WTC11 (cell line): ENCODE measurements at regions not wholly inside any gene's neighbourhood (a gene's known extent, or its start where the extent isn't known, plus 50 kb on each side); places are given as distances from the start of the nearest gene placed in this dataset.

Source experiments
- ATAC-seq: fragments of 200-7000 bp; cut with Tn5 transposase; 2 replicates; pipeline ENCODE4 v1.10.0; 2021; ENCODE audit warnings: mild to moderate bottlenecking, moderate library complexity
- CTCF ChIA-PET: fragments of 300-600 bp; sonication (Branson Sonifier 250); formaldehyde crosslinking; loops from one replicate; lab custom pipeline; 2021; ENCODE audit warnings: antibody characterized with exemption; lab: Charles Lee
- POLR2A ChIA-PET: fragments of 350-600 bp; sonication (Branson Sonifier 250); formaldehyde crosslinking; loops from one replicate; lab custom pipeline; 2021; ENCODE audit warnings: antibody characterized with exemption; lab: Charles Lee
- DNase-seq: peaks from one replicate; pipeline ENCODE4 v3.0.0; 2021; ENCODE audit warnings: low spot score
- H3K27ac Mint-ChIP-seq: 2 replicates; pipeline ENCODE4 v1.8.0; 2021; ENCODE audit warnings: mixed read lengths
- H3K27me3 Mint-ChIP-seq: 2 replicates; pipeline ENCODE4 v1.8.0; 2021; ENCODE audit warnings: low read depth, mild to moderate bottlenecking, moderate library complexity, mixed read lengths
- H3K36me3 Mint-ChIP-seq: 2 replicates; pipeline ENCODE4 v1.8.0; 2021; ENCODE audit warnings: mixed read lengths
- H3K4me1 Mint-ChIP-seq: 2 replicates; pipeline ENCODE4 v1.8.0; 2022; ENCODE audit warnings: mixed read lengths
- H3K4me3 Mint-ChIP-seq: 2 replicates; pipeline ENCODE4 v1.8.0; 2021; ENCODE audit warnings: mild to moderate bottlenecking, moderate library complexity, mixed read lengths
- H3K9me3 Mint-ChIP-seq: 2 replicates; pipeline ENCODE4 v1.8.0; 2021; ENCODE audit warnings: mixed read lengths
- CTCF ChIP-seq: fragments of 200-600 bp; IDR thresholded peaks from 2 replicates; pipeline ENCODE4 v1.8.0; 2022; ENCODE audit warnings: antibody characterized with exemption
- E2F4 ChIP-seq: sonication (generic); formaldehyde crosslinking; IDR thresholded peaks from 2 replicates; pipeline ENCODE4 v1.8.1; 2022; ENCODE audit warnings: low read depth, mild to moderate bottlenecking, moderate library complexity, missing genetic modification reagents, borderline replicate concordance
- FOXK1 ChIP-seq: sonication (generic); formaldehyde crosslinking; IDR thresholded peaks from 2 replicates; pipeline ENCODE4 v1.8.0; 2022; ENCODE audit warnings: mild to moderate bottlenecking, moderate library complexity, missing genetic modification reagents
- FOXP4 ChIP-seq: sonication (generic); formaldehyde crosslinking; IDR thresholded peaks from 2 replicates; pipeline ENCODE4 v1.8.0; 2022; ENCODE audit warnings: mild to moderate bottlenecking, missing genetic modification reagents
- GRHL2 ChIP-seq: fragments of 250-450 bp; sonication (Bioruptor Pico); IDR thresholded peaks from 2 replicates; pipeline ENCODE4 v1.8.0; 2022; ENCODE audit warnings: mild to moderate bottlenecking, moderate library complexity; ENCODE audit not compliant: insufficient replicate concordance, severe bottlenecking
- GTF2I ChIP-seq: fragments of 250-450 bp; sonication (Bioruptor Pico); conservative IDR thresholded peaks from 2 replicates; pipeline ENCODE4 v1.4.0; 2021; ENCODE audit warnings: mild to moderate bottlenecking
- IRF2 ChIP-seq: sonication (generic); formaldehyde crosslinking; IDR thresholded peaks from 2 replicates; pipeline ENCODE4 v1.8.0; 2022; ENCODE audit warnings: low read depth, missing genetic modification reagents, borderline replicate concordance
- JAZF1 ChIP-seq: fragments of 250-450 bp; sonication (Bioruptor Pico); IDR thresholded peaks from 2 replicates; pipeline ENCODE4 v1.9.0; 2021; ENCODE audit warnings: moderate library complexity, mild to moderate bottlenecking, inconsistent platforms
- NR2C2 ChIP-seq: sonication (generic); formaldehyde crosslinking; IDR thresholded peaks from 2 replicates; pipeline ENCODE4 v1.8.0; 2022; ENCODE audit warnings: mild to moderate bottlenecking, missing genetic modification reagents
- OVOL2 ChIP-seq: fragments of 250-450 bp; sonication (Bioruptor Pico); IDR thresholded peaks from 2 replicates; pipeline ENCODE4 v1.9.0; 2021; ENCODE audit warnings: mild to moderate bottlenecking, borderline replicate concordance
- SP1 ChIP-seq: sonication (generic); formaldehyde crosslinking; conservative IDR thresholded peaks from 2 replicates; pipeline ENCODE4 v1.8.1; 2022; ENCODE audit warnings: missing genetic modification reagents
- TCF7 ChIP-seq: sonication (generic); formaldehyde crosslinking; IDR thresholded peaks from 2 replicates; pipeline ENCODE4 v1.8.0; 2022; ENCODE audit warnings: mild to moderate bottlenecking, low read depth, missing genetic modification reagents, moderate library complexity
- ZBTB43 ChIP-seq: sonication (generic); formaldehyde crosslinking; IDR thresholded peaks from 2 replicates; pipeline ENCODE4 v1.8.1; 2023; ENCODE audit warnings: mild to moderate bottlenecking, missing genetic modification reagents
- ZNF317 ChIP-seq: sonication (generic); formaldehyde crosslinking; IDR thresholded peaks from 2 replicates; pipeline ENCODE4 v1.8.1; 2023; ENCODE audit warnings: low read depth, mild to moderate bottlenecking, moderate library complexity, missing genetic modification reagents, borderline replicate concordance
- ZNF532 ChIP-seq: fragments of 250-450 bp; sonication (Bioruptor Pico); IDR thresholded peaks from 2 replicates; pipeline ENCODE4 v1.9.0; 2021; ENCODE audit warnings: mild to moderate bottlenecking, borderline replicate concordance
- TF ChIP-seq, protein P1 (sequence below): sonication (generic); formaldehyde crosslinking; IDR thresholded peaks from 2 replicates; pipeline ENCODE4 v1.8.1; 2023; ENCODE audit warnings: mild to moderate bottlenecking, missing genetic modification reagents, moderate library complexity
- TF ChIP-seq, protein P2 (sequence below): sonication (generic); formaldehyde crosslinking; IDR thresholded peaks from 2 replicates; pipeline ENCODE4 v1.8.0; 2022; ENCODE audit warnings: mild to moderate bottlenecking, missing genetic modification reagents
- TF ChIP-seq, protein P3 (sequence below): sonication (generic); formaldehyde crosslinking; IDR thresholded peaks from 2 replicates; pipeline ENCODE4 v1.8.0; 2023; ENCODE audit warnings: mild to moderate bottlenecking, missing genetic modification reagents
- TF ChIP-seq, protein P4 (sequence below): sonication (generic); formaldehyde crosslinking; IDR thresholded peaks from 2 replicates; pipeline ENCODE4 v1.8.0; 2023; ENCODE audit warnings: missing genetic modification reagents

GRCh38 chr11:115607621-115608221 is 103.5 kb upstream of the CADM1 start (continued):
- TF ChIP-seq ZBTB43 (CRISPR knock-in tag) (no peak), OVOL2 (CRISPR knock-in tag) (no peak), GRHL2 (CRISPR knock-in tag) (no peak), CTCF (no peak), TCF7 (CRISPR knock-in tag) (no peak), SP1 (CRISPR knock-in tag) (no peak), NR2C2 (CRISPR knock-in tag) (no peak), E2F4 (CRISPR knock-in tag) (no peak)
- TF ChIP-seq, protein P1, sequence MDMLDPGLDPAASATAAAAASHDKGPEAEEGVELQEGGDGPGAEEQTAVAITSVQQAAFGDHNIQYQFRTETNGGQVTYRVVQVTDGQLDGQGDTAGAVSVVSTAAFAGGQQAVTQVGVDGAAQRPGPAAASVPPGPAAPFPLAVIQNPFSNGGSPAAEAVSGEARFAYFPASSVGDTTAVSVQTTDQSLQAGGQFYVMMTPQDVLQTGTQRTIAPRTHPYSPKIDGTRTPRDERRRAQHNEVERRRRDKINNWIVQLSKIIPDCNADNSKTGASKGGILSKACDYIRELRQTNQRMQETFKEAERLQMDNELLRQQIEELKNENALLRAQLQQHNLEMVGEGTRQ (CRISPR knock-in tag) = no peak
- TF ChIP-seq, protein P2, sequence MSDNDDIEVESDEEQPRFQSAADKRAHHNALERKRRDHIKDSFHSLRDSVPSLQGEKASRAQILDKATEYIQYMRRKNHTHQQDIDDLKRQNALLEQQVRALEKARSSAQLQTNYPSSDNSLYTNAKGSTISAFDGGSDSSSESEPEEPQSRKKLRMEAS (CRISPR knock-in tag) = no peak
- TF ChIP-seq, protein P3, sequence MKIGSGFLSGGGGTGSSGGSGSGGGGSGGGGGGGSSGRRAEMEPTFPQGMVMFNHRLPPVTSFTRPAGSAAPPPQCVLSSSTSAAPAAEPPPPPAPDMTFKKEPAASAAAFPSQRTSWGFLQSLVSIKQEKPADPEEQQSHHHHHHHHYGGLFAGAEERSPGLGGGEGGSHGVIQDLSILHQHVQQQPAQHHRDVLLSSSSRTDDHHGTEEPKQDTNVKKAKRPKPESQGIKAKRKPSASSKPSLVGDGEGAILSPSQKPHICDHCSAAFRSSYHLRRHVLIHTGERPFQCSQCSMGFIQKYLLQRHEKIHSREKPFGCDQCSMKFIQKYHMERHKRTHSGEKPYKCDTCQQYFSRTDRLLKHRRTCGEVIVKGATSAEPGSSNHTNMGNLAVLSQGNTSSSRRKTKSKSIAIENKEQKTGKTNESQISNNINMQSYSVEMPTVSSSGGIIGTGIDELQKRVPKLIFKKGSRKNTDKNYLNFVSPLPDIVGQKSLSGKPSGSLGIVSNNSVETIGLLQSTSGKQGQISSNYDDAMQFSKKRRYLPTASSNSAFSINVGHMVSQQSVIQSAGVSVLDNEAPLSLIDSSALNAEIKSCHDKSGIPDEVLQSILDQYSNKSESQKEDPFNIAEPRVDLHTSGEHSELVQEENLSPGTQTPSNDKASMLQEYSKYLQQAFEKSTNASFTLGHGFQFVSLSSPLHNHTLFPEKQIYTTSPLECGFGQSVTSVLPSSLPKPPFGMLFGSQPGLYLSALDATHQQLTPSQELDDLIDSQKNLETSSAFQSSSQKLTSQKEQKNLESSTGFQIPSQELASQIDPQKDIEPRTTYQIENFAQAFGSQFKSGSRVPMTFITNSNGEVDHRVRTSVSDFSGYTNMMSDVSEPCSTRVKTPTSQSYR = no peak

- DNase-seq (no peak), ATAC-seq (no peak)
- no peaks in the 10 kb centered on the region for H3K27me3 Mint-ChIP-seq
- no peaks in the 10 kb centered on the region for H3K36me3 Mint-ChIP-seq
- POLR2A ChIA-PET = no interaction called here
- peaks cover 8% of the 10 kb centered on the region for H3K4me1 Mint-ChIP-seq
- CTCF ChIA-PET = no interaction called here
- H3K9me3 Mint-ChIP-seq = no peaks in the 10 kb centered on the region
- no peak overlapping the region for H3K4me3 Mint-ChIP-seq
- H3K27ac Mint-ChIP-seq = no peak overlapping the region
- TF ChIP-seq ZNF317 = no peak
- no peak for TF ChIP-seq JAZF1 (CRISPR knock-in tag)
- no peak for TF ChIP-seq FOXP4 (CRISPR knock-in tag)
- no peak for TF ChIP-seq FOXK1 (CRISPR knock-in tag)
- TF ChIP-seq NR2C2 (CRISPR knock-in tag) = no peak
- TF ChIP-seq, protein P4, sequence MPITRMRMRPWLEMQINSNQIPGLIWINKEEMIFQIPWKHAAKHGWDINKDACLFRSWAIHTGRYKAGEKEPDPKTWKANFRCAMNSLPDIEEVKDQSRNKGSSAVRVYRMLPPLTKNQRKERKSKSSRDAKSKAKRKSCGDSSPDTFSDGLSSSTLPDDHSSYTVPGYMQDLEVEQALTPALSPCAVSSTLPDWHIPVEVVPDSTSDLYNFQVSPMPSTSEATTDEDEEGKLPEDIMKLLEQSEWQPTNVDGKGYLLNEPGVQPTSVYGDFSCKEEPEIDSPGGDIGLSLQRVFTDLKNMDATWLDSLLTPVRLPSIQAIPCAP (CRISPR knock-in tag) = no peak
- no peak for TF ChIP-seq IRF2 (CRISPR knock-in tag)
- TF ChIP-seq ZNF532 (CRISPR knock-in tag) = no peak
- TF ChIP-seq GTF2I (CRISPR knock-in tag) = no peak
These were observed 102.4 kb upstream of the CADM1 start for GRCh38 chr11:115606498-115607220.
